ENCODE measurements at regions not wholly inside any gene's neighbourhood (a gene's known extent, or its start where the extent isn't known, plus 50 kb on each side); places are given as distances from the start of the nearest gene placed in this dataset.
"Not testable (repeated sequence)": the region's sequence is repeated elsewhere in the genome, so short reads cannot be mapped to it uniquely, and the experiment has no call there.

GRCh38 chrX:74104356-74105015, 199.5 kb upstream of the ZCCHC13 start:
- H3K4me1 Mint-ChIP-seq: no peaks in the 10 kb centered on the region
- H3K4me3 Mint-ChIP-seq: no peak overlapping the region
- H3K9me3 Mint-ChIP-seq: peaks cover 70% of the 10 kb centered on the region
- H3K27ac Mint-ChIP-seq: no peak overlapping the region
- DNase-seq (ENCODE audit: low spot score in 2 of 2, unreplicated experiment in 2 of 2): no peak
- no peaks in the 10 kb centered on the region for H3K27me3 Mint-ChIP-seq (ENCODE audit: low read depth)
- H3K36me3 Mint-ChIP-seq: peaks cover 37% of the 10 kb centered on the region
- TF ChIP-seq, protein P1, sequence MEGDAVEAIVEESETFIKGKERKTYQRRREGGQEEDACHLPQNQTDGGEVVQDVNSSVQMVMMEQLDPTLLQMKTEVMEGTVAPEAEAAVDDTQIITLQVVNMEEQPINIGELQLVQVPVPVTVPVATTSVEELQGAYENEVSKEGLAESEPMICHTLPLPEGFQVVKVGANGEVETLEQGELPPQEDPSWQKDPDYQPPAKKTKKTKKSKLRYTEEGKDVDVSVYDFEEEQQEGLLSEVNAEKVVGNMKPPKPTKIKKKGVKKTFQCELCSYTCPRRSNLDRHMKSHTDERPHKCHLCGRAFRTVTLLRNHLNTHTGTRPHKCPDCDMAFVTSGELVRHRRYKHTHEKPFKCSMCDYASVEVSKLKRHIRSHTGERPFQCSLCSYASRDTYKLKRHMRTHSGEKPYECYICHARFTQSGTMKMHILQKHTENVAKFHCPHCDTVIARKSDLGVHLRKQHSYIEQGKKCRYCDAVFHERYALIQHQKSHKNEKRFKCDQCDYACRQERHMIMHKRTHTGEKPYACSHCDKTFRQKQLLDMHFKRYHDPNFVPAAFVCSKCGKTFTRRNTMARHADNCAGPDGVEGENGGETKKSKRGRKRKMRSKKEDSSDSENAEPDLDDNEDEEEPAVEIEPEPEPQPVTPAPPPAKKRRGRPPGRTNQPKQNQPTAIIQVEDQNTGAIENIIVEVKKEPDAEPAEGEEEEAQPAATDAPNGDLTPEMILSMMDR (IDR thresholded peaks at IDR 0.05; ENCODE audit: unreplicated experiment): no peak

DNA sequence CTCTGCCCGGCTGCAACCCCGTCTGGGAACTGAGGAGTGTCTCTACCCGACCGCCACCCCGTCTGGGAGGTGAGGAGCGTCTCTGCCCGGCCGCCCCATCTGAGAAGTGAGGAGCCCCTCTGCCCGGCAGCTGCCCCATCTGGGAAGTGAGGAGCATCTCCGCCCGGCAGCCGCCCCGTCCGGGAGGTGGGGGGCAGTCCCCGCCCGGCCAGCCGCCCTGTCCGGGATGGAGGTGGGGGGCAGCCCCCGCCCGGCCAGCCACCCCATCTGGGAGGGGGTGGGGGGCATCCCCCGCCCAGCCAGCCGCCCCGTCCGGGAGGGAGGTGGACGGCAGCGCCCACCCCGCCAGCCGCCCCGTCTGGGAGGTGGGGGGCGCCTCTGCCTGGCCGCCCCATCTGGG, 205.6 kb upstream of the ZCCHC13 start:
- not testable (repeated sequence) for H3K4me3 Mint-ChIP-seq; H3K27ac Mint-ChIP-seq; DNase-seq (ENCODE audit: low spot score in 2 of 2, unreplicated experiment in 2 of 2); H3K27me3 Mint-ChIP-seq (ENCODE audit: low read depth); H3K4me1 Mint-ChIP-seq
- H3K9me3 Mint-ChIP-seq: peaks cover 42% of the 10 kb centered on the region
- peaks cover 24% of the 10 kb centered on the region for H3K36me3 Mint-ChIP-seq

DNA sequence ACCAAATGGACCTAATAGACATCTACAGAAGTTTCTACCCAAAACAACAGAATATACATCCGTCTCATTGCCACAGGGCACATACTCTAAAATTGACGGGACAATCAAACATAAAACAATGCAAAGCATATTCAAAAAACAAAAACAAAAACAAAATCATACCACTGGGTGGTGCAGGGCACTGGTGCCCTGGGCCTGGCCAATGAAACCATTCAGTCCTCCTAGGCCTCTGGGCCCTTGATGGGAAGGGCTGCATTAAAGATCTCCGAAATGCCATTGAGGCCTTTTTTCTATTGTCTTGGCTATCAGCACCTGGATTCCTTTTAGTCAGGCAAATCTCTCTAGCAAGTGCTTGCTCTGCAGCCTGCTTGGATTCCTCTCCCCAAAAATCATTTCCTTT, 213.9 kb upstream of the ZCCHC13 start:
- no peak for DNase-seq (ENCODE audit: low spot score in 2 of 2, unreplicated experiment in 2 of 2)
- Mint-ChIP-seq H3K36me3 (peaks cover 28% of the 10 kb centered on the region), H3K4me3 (no peak overlapping the region), H3K27ac (no peak overlapping the region), H3K27me3 (ENCODE audit: low read depth) (no peaks in the 10 kb centered on the region), H3K4me1 (no peaks in the 10 kb centered on the region), H3K9me3 (peaks cover 53% of the 10 kb centered on the region)
- TF ChIP-seq, protein P1 (IDR thresholded peaks at IDR 0.05; ENCODE audit: unreplicated experiment): no peak

DNA sequence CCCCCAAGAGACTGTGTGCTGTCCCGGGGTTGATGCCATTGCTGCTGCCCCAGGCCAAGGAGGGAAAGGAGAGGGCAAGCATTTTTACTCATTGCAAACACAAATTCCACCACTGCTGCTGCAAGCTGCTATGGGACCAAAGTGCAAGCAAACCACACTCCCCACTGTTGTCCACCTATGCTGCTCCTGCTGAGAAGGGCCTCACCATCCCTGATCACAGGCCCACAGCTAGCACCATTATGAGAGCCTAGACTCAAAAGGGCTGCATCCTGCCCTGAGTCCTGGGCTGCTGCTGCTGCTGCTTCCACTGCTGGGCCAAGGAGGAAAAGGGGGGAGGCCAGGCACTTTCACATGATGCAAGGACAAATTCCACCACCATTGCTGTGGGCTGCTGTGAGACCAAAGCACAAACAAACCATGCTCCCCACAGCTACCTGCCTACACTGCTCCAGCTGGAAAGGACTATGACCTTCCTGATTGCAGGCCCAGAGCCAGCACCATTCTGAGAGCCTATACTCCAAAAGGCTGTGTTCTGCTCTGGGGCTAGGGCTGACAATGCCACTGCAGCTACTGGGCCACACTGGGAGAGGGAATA, 218.2 kb upstream of the ZCCHC13 start:
- Mint-ChIP-seq H3K4me3 (no peak overlapping the region), H3K9me3 (peaks cover 36% of the 10 kb centered on the region), H3K4me1 (no peaks in the 10 kb centered on the region), H3K27me3 (ENCODE audit: low read depth) (no peaks in the 10 kb centered on the region), H3K27ac (no peak overlapping the region), H3K36me3 (peaks cover 28% of the 10 kb centered on the region)
- no peak for DNase-seq (ENCODE audit: low spot score in 2 of 2, unreplicated experiment in 2 of 2)
- TF ChIP-seq, protein P1 (IDR thresholded peaks at IDR 0.05; ENCODE audit: unreplicated experiment): no peak

DNA sequence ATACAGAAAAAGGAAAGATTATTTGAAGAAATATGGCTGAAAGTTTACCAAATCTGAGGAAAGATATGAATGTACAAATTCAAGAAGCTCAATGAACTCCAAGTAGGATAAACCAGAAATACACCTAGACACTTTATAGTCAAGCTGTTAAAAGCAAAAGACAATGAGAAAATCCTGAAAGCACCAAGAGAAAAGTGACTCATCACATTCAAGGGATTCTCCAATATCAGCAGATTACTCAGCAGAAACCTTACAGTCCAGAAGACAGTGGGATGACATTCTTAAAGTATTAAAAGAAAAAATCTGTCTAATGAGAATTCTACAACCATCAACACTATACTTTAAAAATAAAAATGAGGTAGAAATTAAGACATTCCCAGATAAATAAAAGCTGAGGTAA, 223.8 kb upstream of the ZCCHC13 start:
- H3K27ac Mint-ChIP-seq: no peak overlapping the region
- TF ChIP-seq, protein P1 (IDR thresholded peaks at IDR 0.05; ENCODE audit: unreplicated experiment): no peak
- H3K4me3 Mint-ChIP-seq: no peak overlapping the region
- H3K9me3 Mint-ChIP-seq: peaks cover 50% of the 10 kb centered on the region
- no peaks in the 10 kb centered on the region for H3K4me1 Mint-ChIP-seq
- H3K27me3 Mint-ChIP-seq (ENCODE audit: low read depth): no peaks in the 10 kb centered on the region
- peaks cover 31% of the 10 kb centered on the region for H3K36me3 Mint-ChIP-seq
- no peak for DNase-seq (ENCODE audit: low spot score in 2 of 2, unreplicated experiment in 2 of 2)

GRCh38 chrX:74065831-74066390, 213.4 kb upstream of the XIST start:
- H3K4me1 Mint-ChIP-seq: peaks cover 31% of the 10 kb centered on the region
- no peak overlapping the region for H3K4me3 Mint-ChIP-seq
- no peak for DNase-seq (ENCODE audit: low spot score in 2 of 2, unreplicated experiment in 2 of 2)
- H3K9me3 Mint-ChIP-seq: peaks cover 28% of the 10 kb centered on the region
- TF ChIP-seq, protein P1 (IDR thresholded peaks at IDR 0.05; ENCODE audit: unreplicated experiment): no peak
- H3K36me3 Mint-ChIP-seq: peaks cover 23% of the 10 kb centered on the region
- H3K27me3 Mint-ChIP-seq (ENCODE audit: low read depth): no peaks in the 10 kb centered on the region
- no peak overlapping the region for H3K27ac Mint-ChIP-seq
